ENCODE measurements at regions not wholly inside any gene's neighbourhood (a gene's known extent, or its start where the extent isn't known, plus 50 kb on each side); places are given as distances from the start of the nearest gene placed in this dataset.

- Mint-ChIP-seq H3K27ac (no peak overlapping the region), H3K4me1 (no peaks in the 10 kb centered on the region), H3K27me3 (ENCODE audit: insufficient read depth, low read depth, poor library complexity) (no peaks in the 10 kb centered on the region), H3K36me3 (ENCODE audit: low read depth) (no peaks in the 10 kb centered on the region), H3K4me3 (no peak overlapping the region), H3K9me3 (peaks cover 4% of the 10 kb centered on the region; the same call in 1 of the 3 replicates)
- no peak for TF ChIP-seq CTCF (conservative IDR thresholded peaks at IDR 0.05; ENCODE audit: low read depth in 2 of 2)
- no peak for TF ChIP-seq JUNB (IDR thresholded peaks at IDR 0.05; ENCODE audit: unreplicated experiment)
- no peak for TF ChIP-seq ETS1 (IDR thresholded peaks at IDR 0.05)
- TF ChIP-seq EZH2phosphoT487 (IDR thresholded peaks at IDR 0.05; ENCODE audit: unreplicated experiment) = no peak
- TF ChIP-seq REST (IDR thresholded peaks at IDR 0.05; ENCODE audit: unreplicated experiment) = no peak
- TF ChIP-seq ZNF462 (CRISPR knock-in tag; IDR thresholded peaks at IDR 0.05) = no peak
- TF ChIP-seq POLR2AphosphoS5 (IDR thresholded peaks at IDR 0.05; ENCODE audit: low read depth) = no peak
- no peak for TF ChIP-seq CREB1 (CRISPR knock-in tag; IDR thresholded peaks at IDR 0.05; ENCODE audit: low read depth)
- no peak for TF ChIP-seq STAT1 (IDR thresholded peaks at IDR 0.05; ENCODE audit: unreplicated experiment)
- no peak for TF ChIP-seq ZNF331 (CRISPR knock-in tag; IDR thresholded peaks at IDR 0.05; ENCODE audit: low read depth)
- no peak for TF ChIP-seq ZNF114 (CRISPR knock-in tag; IDR thresholded peaks at IDR 0.05)
- TF ChIP-seq EZH2 (IDR thresholded peaks at IDR 0.05; ENCODE audit: low read depth, unreplicated experiment) = no peak
- no peak for TF ChIP-seq NANOG (IDR thresholded peaks at IDR 0.05; ENCODE audit: borderline replicate concordance)
- Histone ChIP-seq H2AFZ (no peak overlapping the region), H3K79me2 (replicated peaks; ENCODE audit: insufficient read depth) (no peaks in the 10 kb centered on the region), H3K4me3 (no peak overlapping the region), H3K36me3 (ENCODE audit: insufficient read depth) (no peaks in the 10 kb centered on the region), H3K27me3 (ENCODE audit: insufficient read depth) (no peaks in the 10 kb centered on the region), H3K4me1 (ENCODE audit: insufficient read depth) (no peaks in the 10 kb centered on the region), H3K27ac (ENCODE audit: low read depth) (no peak overlapping the region), H3K9me2 (ENCODE audit: insufficient read depth) (peaks cover 15% of the 10 kb centered on the region; the same call in 1 of the 2 replicates), H3K4me2 (no peak overlapping the region), H3F3A (replicated peaks; ENCODE audit: low read depth) (no peaks in the 10 kb centered on the region), H4K20me1 (replicated peaks; ENCODE audit: insufficient read depth) (no peaks in the 10 kb centered on the region)
- DNase-seq (ENCODE audit: low spot score) = no peak
- no peak for ATAC-seq
Observed at GRCh38 chr7:40964610-40965009, 738.3 kb downstream of the INHBA start.

All from GM23338 (cell line).